ENCODE measurements at regions not wholly inside any gene's neighbourhood (a gene's known extent, or its start where the extent isn't known, plus 50 kb on each side); places are given as distances from the start of the nearest gene placed in this dataset.

- TF ChIP-seq, protein P1, sequence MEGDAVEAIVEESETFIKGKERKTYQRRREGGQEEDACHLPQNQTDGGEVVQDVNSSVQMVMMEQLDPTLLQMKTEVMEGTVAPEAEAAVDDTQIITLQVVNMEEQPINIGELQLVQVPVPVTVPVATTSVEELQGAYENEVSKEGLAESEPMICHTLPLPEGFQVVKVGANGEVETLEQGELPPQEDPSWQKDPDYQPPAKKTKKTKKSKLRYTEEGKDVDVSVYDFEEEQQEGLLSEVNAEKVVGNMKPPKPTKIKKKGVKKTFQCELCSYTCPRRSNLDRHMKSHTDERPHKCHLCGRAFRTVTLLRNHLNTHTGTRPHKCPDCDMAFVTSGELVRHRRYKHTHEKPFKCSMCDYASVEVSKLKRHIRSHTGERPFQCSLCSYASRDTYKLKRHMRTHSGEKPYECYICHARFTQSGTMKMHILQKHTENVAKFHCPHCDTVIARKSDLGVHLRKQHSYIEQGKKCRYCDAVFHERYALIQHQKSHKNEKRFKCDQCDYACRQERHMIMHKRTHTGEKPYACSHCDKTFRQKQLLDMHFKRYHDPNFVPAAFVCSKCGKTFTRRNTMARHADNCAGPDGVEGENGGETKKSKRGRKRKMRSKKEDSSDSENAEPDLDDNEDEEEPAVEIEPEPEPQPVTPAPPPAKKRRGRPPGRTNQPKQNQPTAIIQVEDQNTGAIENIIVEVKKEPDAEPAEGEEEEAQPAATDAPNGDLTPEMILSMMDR (IDR thresholded peaks at IDR 0.05), result no peak
- TF ChIP-seq POLR2A (IDR thresholded peaks at IDR 0.05; ENCODE audit: low read depth), result no peak
- no peak for TF ChIP-seq EP300 (IDR thresholded peaks at IDR 0.05)
- TF ChIP-seq POLR2AphosphoS5 (IDR thresholded peaks at IDR 0.05), result no peak
Observed at GRCh38 chr10:14453593-14453992, 122.9 kb upstream of the FRMD4A start.

Measured in esophagus muscularis mucosa (tissue), 4 donors.